ENCODE measurements at regions not wholly inside any gene's neighbourhood (a gene's known extent, or its start where the extent isn't known, plus 50 kb on each side); places are given as distances from the start of the nearest gene placed in this dataset.
"Not testable (repeated sequence)": the region's sequence is repeated elsewhere in the genome, so short reads cannot be mapped to it uniquely, and the experiment has no call there.

- TF ChIP-seq CTCF, EZH2phosphoT487 (IDR thresholded peaks at IDR 0.05): not testable (repeated sequence)
These were observed 82.8 kb downstream of the NPIPB11 start for GRCh38 chr16:29323725-29324124.
